ENCODE measurements at regions not wholly inside any gene's neighbourhood (a gene's known extent, or its start where the extent isn't known, plus 50 kb on each side); places are given as distances from the start of the nearest gene placed in this dataset.

DNA sequence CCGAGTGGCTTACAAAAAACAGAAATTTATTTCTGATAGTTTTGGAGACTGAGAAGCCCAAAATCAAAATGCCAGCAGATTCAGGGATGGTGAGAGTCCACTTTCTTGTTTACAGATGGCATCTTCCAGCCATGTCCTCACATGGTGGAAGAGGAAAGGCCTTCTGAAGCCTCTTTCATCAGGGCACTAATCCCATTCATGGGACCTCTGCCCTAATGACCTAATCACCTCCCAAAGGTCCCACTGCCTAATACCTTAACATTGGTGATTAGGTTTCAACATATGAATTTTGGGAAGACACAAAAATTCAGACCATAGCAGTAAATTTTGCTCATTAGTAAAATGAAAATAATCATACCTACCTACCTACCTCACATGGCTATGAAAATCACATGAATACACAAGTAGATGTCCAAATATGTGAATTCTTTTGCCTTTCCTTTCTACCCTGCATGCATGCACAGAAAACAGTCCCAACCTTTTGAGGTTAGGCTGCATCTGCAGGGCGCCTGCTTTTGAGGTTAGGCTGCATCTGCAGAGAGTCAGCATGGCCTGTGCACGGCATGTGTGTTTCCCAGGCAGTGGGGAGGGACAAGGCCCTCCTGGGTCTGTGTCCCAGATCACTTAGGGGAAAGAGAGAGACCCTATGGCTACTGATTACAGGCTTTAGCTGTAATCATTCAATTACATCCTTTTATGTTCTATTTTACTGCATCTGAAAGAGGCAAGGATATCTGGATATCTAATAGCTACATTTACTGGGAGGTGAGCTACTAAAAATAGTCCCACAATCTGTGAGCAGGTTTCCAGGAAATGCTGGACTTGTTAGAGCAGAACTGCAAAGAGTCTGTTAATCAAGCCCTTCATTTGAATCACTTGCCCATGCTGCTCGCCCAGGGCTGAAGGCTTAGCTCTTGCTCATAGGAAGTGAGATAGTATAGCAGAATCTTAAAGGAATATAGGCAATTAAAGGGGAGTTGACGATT, 497.7 kb upstream of the MARCKS start:
- DNase-seq (ENCODE audit: low read depth, low spot score), result peak; percentile 76

DNA sequence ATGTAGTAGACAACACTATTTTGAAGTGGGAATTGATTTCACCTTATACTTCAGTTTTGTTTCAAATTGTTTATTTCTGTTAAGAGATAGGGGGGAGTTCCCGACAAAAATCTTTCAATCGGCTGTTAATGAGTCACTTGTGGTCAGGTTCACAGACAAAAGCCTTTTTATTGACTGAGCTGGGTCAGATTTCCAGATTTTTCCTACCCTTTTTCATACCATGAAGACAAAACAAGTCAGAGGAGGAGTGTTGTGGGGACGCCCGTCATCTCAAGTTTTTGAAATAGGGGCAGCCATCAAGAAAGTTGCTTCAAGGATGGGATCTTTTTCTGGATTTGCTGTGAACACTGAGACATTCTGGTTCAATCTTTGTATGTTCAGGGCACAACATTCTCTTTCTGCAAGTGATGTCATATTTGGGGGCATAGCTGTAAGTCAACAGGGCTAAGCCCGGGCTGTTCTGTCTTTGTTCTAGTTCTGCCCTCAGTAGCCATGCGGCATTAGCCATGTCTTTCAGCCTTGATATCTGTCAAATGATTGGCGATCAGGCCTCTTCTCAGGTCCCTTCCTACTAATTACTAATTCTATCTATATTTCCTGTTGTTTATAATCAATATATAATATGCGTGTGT, 496.0 kb upstream of the MARCKS start:
- peak; percentile 94 for DNase-seq (ENCODE audit: low read depth, low spot score)
- in situ Hi-C loops (cut with HindIII; ENCODE audit: low sequenced_read_pairs), result no loop called here
- TF ChIP-seq, protein P1, sequence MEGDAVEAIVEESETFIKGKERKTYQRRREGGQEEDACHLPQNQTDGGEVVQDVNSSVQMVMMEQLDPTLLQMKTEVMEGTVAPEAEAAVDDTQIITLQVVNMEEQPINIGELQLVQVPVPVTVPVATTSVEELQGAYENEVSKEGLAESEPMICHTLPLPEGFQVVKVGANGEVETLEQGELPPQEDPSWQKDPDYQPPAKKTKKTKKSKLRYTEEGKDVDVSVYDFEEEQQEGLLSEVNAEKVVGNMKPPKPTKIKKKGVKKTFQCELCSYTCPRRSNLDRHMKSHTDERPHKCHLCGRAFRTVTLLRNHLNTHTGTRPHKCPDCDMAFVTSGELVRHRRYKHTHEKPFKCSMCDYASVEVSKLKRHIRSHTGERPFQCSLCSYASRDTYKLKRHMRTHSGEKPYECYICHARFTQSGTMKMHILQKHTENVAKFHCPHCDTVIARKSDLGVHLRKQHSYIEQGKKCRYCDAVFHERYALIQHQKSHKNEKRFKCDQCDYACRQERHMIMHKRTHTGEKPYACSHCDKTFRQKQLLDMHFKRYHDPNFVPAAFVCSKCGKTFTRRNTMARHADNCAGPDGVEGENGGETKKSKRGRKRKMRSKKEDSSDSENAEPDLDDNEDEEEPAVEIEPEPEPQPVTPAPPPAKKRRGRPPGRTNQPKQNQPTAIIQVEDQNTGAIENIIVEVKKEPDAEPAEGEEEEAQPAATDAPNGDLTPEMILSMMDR (IDR thresholded peaks at IDR 0.05; ENCODE audit: low read depth, low read length), result no peak
- H3K4me3 ChIP-seq (ENCODE audit: low read depth, low read length), result no peak overlapping the region

More for the DNA sequence above, 497.7 kb upstream of the MARCKS start:
- TF ChIP-seq, protein P1 (IDR thresholded peaks at IDR 0.05; ENCODE audit: low read depth, low read length), result no peak
- no peak overlapping the region for H3K4me3 ChIP-seq (ENCODE audit: low read depth, low read length)
- in situ Hi-C loops (cut with HindIII; ENCODE audit: low sequenced_read_pairs), result no loop called here

DNA sequence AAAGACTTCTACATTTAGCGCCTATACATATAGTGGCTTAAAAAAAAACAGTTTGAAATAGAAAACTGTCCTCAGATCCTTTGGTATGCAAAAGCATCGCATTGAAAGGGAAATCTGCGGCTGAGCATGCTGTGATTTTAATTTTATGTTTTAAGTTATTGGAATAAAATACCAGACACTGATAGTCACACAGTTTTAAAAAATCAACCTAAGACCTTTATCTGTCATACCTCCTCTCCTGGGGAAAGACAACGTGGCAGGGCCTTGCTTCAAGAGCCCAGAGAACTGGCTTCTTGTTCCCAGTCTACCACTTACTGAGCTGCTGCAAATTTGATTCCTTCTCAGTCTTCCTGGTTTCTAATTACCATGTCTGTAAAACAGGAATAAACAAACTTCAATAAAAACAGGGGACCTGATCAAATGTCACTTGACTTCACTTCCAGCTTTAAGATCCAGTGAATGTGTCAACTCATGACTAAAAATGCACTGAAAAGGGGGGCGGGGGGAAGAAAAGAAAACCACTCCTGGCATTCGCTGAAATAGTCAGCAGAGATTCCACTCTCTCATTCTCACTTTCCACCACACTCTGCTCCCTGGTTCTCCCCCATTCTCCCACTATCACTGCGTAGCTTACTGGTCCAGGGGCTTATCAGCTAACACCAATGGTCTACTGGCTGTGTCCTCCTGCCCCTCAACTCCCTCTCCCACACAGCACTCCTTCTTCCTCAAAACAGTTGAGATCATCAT, 494.7 kb upstream of the MARCKS start:
- H3K4me3 ChIP-seq (ENCODE audit: low read depth, low read length), result no peak overlapping the region
- TF ChIP-seq, protein P1 (IDR thresholded peaks at IDR 0.05; ENCODE audit: low read depth, low read length), result no peak
- peak; percentile 51 for DNase-seq (ENCODE audit: low read depth, low spot score)
- in situ Hi-C loops (cut with HindIII; ENCODE audit: low sequenced_read_pairs), result no loop called here

DNA sequence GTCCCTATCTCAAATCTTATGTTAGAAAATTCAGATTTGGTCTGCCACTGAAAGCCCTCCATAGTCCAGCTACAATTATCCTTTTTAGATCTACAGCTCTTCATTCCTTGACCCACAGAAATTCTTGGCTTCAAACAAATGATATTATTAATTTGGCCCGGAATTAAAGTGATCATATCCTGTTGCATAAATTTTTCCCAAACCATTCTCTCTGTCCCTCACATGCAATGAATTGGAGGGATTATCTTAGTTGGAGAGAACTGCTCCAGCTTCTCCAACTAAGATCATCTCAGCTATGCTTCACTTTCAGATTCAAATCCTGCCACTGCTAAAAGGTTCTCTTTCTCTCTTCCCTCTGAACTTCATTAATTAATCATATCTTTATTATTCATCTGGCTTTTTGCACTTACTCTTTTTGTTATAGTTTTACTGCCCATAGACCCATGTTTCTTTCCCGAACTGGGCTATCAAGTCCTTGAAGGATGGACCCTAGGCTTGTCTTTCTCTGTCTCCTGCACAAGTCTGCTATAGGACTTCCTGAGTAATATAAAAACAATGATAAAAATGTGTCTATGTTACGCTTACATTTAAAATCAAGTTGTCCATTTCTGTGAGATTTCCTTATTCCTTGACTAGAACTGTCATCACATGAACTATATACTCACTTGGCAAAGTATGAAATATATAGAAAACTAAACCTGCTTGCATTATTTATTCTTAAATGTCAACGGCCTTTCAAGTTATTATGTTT, 493.9 kb upstream of the MARCKS start:
- H3K4me3 ChIP-seq (ENCODE audit: low read depth, low read length), result no peak overlapping the region
- TF ChIP-seq, protein P1 (IDR thresholded peaks at IDR 0.05; ENCODE audit: low read depth, low read length), result no peak
- DNase-seq (ENCODE audit: low read depth, low spot score), result no peak
- in situ Hi-C loops (cut with HindIII; ENCODE audit: low sequenced_read_pairs), result no loop called here

DNA sequence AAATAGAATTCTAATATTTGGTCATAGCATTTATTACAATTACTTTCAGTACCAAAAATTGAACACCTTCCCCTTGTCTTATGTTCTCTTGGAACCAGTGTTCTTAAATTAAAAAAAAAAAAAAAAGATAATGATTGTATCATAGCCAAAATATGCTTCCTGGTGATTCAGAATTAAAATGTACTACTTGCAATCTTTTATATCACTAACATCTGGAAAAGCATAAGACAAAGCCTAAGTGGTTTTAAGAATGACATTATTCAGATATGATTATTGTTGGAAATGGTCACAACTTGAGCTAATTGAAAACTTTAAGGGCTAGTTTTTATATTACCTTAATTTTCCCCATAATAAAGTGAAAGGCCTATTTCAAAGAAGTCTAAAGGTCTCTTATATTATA, 493.3 kb upstream of the MARCKS start:
- TF ChIP-seq, protein P1 (IDR thresholded peaks at IDR 0.05; ENCODE audit: low read depth, low read length), result no peak
- in situ Hi-C loops (cut with HindIII; ENCODE audit: low sequenced_read_pairs), result no loop called here
- no peak overlapping the region for H3K4me3 ChIP-seq (ENCODE audit: low read depth, low read length)
- peak; percentile 38 for DNase-seq (ENCODE audit: low read depth, low spot score)

DNA sequence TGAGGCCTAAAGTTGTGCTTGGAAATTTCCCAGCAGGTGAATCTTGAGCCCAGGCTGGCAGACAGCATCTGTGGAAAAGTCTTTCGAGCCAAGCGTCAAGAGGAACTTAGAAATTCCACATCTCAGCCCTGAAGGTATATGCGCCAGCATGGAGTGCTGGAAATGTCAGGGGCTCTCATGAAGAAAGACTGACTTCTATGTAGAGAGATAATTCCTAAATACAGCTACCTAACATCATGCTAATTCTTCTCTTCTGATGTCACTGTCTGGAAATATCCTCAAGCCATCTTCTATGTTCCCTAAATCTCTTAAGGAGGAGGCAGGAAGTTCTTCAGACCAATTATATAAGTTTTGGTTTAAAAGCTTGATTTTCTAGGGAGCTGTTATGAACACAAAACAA, 492.4 kb upstream of the MARCKS start:
- in situ Hi-C loops (cut with HindIII; ENCODE audit: low sequenced_read_pairs), result no loop called here
- H3K4me3 ChIP-seq (ENCODE audit: low read depth, low read length), result no peak overlapping the region
- TF ChIP-seq, protein P1 (IDR thresholded peaks at IDR 0.05; ENCODE audit: low read depth, low read length), result no peak
- no peak for DNase-seq (ENCODE audit: low read depth, low spot score)

Measured in astrocyte of the spinal cord (primary cell).